ENCODE measurements at regions not wholly inside any gene's neighbourhood (a gene's known extent, or its start where the extent isn't known, plus 50 kb on each side); places are given as distances from the start of the nearest gene placed in this dataset.

DNA sequence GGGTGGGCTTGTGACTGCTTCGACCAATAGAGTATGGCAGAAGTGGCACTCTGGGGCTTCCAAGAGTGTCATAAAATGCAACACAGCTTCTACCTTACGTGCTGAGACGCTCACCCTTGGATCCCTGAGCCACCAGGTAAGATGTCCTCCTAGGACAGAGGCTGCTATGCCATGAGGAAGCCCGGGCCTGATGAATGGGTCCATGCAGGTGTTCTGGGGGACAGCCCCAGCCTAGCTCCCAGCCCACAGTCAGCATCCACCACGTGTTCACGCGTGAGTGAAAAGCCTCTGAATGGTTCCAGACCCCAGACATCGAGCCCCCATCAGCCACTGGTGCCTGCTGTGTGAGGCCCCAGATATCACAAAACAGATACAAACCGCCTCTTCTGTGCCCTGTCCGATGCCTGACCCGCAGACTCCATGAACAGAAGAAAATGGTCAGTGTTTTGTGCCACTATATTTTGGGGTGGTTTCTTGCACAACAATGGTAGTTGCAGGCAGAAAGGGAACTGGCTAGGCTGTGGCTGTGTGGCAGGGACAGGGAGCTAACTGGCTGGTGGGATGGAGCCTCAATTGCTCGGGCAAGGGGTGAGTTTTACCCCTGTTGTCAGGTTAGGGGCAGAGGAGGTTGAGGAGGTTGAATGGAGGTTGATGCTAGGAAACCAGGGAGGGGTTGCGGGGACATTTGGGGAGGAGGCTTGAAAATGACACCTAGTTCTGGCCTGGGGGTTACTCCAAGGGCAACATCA is 92.2 kb downstream of the LINGO1 start:
- DNase-seq, result no peak

- no peak for DNase-seq
These were observed 93.8 kb downstream of the LINGO1 start for GRCh38 chr15:77538793-77539497.

- no peak for DNase-seq
These were observed 94.7 kb downstream of the LINGO1 start for GRCh38 chr15:77538027-77538451.

GRCh38 chr15:77537006-77537405 is 95.7 kb downstream of the LINGO1 start:
- no peak for DNase-seq

DNA sequence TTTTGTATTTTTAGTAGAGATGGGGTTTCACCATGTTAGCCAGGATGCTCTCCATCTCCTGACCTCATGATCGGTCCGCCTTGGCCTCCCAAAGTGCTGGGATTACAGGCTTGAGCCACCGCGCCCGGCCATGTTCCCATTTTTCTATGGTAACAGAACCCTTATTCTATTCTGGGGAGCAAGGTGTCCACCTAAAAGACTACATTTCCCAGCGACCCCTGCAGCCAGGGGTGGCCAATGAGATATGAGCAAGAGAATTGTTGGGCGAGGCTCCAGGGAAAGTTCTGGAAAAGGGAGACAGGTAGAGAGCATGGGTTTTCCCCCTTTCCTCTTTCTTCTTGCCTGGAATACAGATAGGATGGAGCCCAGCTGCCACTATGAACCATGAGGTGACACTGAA is 96.9 kb downstream of the LINGO1 start:
- DNase-seq, result no peak
